Fibroblast of the aortic adventitia (primary cell): ENCODE measurements at regions not wholly inside any gene's neighbourhood (a gene's known extent, or its start where the extent isn't known, plus 50 kb on each side); places are given as distances from the start of the nearest gene placed in this dataset.
"Not testable (repeated sequence)": the region's sequence is repeated elsewhere in the genome, so short reads cannot be mapped to it uniquely, and the experiment has no call there.

ENCODE experiments used
- DNase-seq: peaks from one replicate; pipeline ENCODE4 v3.0.0-alpha.2; 2010; ENCODE audit warnings: low read depth
- H3K4me3 ChIP-seq: 2 replicates; pipeline ENCODE4 v1.5.1; 2011; ENCODE audit warnings: low read depth, mild to moderate bottlenecking, control low read depth, low read length, moderate library complexity
- TF ChIP-seq, protein P1 (sequence below): IDR thresholded peaks from 2 replicates; pipeline ENCODE4 v1.5.1; 2011; ENCODE audit warnings: mild to moderate bottlenecking, low read length, control low read depth, inconsistent platforms; ENCODE audit not compliant: insufficient read depth

DNA sequence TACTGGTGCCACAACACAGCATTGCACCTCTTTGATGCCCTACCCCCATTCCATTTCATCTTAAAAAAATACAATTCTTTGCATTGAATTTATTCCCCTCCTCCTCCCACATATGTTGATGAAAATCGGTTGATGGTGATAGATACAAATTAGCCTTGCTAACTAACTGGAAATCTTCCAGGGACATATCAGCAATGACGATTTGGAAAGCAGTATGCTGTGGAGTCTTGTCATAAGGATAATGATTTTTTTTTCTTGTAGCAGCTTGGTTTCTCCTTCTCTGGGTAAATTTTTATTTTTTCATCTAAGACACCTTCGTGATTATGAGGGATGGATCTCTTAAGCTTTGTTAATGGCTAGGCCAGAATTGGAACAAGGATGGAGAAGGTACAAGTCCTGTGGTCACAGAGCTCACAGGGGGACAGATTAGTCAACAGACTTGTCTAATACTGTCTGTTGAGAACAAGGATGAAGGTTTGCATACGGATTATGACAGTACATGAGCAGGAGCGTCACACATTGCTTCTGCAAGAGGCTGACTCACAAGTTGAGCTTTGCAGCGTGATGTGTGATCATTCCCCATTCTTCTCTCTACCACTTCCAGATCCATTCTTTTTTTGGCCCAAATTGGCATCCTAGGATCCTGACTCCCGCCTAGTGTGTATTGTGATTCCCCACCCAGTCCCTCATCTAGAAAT, 233.1 kb upstream of the FERMT1 start:
- H3K4me3 ChIP-seq: no peak overlapping the region
- TF ChIP-seq, protein P1, sequence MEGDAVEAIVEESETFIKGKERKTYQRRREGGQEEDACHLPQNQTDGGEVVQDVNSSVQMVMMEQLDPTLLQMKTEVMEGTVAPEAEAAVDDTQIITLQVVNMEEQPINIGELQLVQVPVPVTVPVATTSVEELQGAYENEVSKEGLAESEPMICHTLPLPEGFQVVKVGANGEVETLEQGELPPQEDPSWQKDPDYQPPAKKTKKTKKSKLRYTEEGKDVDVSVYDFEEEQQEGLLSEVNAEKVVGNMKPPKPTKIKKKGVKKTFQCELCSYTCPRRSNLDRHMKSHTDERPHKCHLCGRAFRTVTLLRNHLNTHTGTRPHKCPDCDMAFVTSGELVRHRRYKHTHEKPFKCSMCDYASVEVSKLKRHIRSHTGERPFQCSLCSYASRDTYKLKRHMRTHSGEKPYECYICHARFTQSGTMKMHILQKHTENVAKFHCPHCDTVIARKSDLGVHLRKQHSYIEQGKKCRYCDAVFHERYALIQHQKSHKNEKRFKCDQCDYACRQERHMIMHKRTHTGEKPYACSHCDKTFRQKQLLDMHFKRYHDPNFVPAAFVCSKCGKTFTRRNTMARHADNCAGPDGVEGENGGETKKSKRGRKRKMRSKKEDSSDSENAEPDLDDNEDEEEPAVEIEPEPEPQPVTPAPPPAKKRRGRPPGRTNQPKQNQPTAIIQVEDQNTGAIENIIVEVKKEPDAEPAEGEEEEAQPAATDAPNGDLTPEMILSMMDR: no peak
- no peak for DNase-seq

GRCh38 chr20:6348908-6349307, 226.1 kb upstream of the FERMT1 start:
- H3K4me3 ChIP-seq: no peak overlapping the region
- DNase-seq: no peak
- TF ChIP-seq, protein P1: no peak

DNA sequence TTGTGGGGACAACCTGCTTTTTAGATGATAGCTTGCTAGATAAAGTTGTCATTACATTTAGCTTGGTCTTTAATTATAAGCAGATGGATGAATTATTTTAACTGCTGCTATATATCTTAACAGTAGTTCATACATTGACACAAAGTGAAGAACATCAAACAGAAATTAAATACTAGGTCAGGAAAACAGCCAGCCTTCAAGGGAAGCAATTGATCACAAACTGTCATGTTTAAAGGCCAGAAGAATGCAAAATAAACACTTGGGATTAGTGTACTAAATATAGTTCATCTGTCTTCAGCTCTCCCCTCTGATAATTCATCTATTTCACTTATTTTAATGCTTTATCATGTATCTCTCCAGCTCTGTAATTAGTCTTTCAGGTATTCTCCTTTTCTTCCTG, 225.1 kb upstream of the FERMT1 start:
- TF ChIP-seq, protein P1: no peak
- H3K4me3 ChIP-seq: no peak overlapping the region
- no peak for DNase-seq

GRCh38 chr20:6341491-6341890, 218.7 kb upstream of the FERMT1 start:
- no peak overlapping the region for H3K4me3 ChIP-seq
- no peak for DNase-seq
- TF ChIP-seq, protein P1: no peak

GRCh38 chr20:6339176-6339575, 216.3 kb upstream of the FERMT1 start:
- DNase-seq: no peak
- no peak overlapping the region for H3K4me3 ChIP-seq
- TF ChIP-seq, protein P1: no peak

- no peak for DNase-seq
- no peak overlapping the region for H3K4me3 ChIP-seq
- TF ChIP-seq, protein P1: no peak
Measured at GRCh38 chr20:6333110-6333509, 210.3 kb upstream of the FERMT1 start.

DNA sequence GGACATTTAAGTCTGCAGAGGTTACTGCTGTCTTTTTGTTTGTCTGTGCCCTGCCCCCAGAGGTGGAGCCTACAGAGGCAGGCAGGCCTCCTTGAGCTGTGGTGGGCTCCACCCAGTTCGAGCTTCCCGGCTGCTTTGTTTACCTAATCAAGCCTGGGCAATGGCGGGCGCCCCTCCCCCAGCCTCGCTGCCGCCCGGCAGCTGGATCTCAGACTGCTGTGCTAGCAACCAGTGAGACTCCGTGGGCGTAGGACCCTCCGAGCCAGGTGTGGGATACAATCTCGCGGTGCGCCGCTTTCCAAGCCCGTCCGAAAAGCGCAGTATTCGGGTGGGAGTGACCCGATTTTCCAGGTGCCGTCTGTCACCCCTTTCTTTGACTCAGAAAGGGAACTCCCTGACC, 198.4 kb upstream of the FERMT1 start:
- DNase-seq, H3K4me3 ChIP-seq: not testable (repeated sequence)
